Germinal center (tissue), 1 donor: ENCODE measurements at regions not wholly inside any gene's neighbourhood (a gene's known extent, or its start where the extent isn't known, plus 50 kb on each side); places are given as distances from the start of the nearest gene placed in this dataset.

Experiments used
- DNase-seq: peaks from one replicate; pipeline ENCODE4 v3.0.0; 2012; ENCODE audit warnings: mixed read lengths, low spot score

DNA sequence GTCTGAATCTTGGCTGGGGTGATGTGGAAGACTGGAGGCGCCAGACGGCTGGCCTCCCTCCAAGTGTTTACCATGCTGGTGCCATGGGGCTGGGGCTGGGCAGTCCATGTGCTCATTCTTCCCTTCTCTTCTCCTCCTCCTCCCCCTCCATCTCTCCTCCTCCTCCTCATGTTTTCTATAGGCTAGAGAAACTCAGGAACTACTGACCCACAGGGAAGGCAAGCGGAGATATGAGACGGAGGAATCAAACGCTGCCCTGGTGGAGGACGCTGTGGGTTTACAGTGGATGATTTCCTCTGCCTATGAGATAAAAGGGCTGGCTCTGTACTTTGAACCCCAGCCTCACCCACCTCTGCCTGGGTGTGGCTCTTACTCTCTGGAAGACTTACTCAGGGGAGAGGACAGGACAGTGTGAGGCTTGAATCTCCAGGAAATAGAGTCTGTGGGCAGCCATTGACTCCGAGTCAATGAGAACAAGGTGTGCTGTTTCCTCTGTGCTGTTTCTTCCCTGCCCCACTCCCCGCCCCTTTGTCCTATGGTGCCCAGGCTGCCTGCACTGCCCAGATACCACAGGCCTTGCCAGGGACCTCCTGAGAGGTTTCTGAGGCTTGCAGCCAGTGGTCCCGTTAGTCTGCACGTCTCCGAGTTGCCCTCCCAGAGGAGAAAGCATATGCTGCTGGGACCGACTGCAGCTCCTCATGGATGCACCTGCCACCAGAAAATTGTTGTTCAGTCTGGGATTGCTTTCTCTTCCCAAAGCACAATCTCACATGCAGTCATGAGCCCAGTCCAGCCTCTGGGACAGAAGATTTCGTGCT is 132.6 kb upstream of the ARHGAP5 start:
- DNase-seq = no peak

- peak; percentile 18 for DNase-seq
These were observed 132.0 kb upstream of the ARHGAP5 start for GRCh38 chr14:31945074-31945613.

DNA sequence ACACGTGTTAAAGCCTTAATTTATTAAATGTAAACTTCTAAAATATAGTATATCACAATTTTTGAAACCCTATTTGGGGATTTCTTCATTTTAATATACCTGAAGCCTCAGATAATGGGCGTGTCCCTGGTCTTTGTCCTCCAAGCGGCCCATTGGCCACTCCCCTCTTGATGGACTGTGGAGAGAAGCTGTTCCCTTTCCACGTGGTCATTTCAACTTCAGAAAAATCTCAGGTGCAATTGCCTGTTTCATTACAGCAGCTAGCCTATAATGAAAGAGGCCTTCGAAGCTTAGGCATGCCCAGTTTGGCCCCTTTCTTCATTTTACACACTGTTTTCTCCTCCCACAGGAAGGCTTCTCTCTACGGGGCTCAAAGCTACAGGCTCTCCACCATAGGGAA is 131.4 kb upstream of the ARHGAP5 start:
- no peak for DNase-seq

- DNase-seq = no peak
These were observed 130.0 kb upstream of the ARHGAP5 start for GRCh38 chr14:31947076-31947475.

GRCh38 chr14:31947680-31948595 is 129.2 kb upstream of the ARHGAP5 start:
- DNase-seq = no peak

DNA sequence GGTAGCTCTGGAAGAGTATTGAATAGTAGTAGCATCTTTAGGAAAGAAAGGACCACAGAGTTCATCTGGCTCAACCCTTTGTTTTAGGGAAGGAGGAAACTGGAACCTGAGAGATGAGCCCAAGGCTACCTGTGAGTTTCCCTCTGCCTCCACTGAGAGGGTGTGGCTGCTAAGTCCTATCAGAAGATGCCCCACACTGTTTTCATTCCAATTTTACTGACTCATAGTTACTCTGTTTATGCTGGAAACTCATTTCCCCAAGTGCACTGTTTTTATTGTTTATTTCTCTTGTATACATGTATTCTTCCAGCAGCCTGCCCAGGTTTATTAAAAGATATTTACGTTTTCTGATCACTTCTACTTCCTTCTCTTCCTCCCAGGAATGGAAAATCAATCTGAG is 127.4 kb upstream of the ARHGAP5 start:
- no peak for DNase-seq

GRCh38 chr14:31950331-31950730 is 126.8 kb upstream of the ARHGAP5 start:
- DNase-seq = no peak

DNA sequence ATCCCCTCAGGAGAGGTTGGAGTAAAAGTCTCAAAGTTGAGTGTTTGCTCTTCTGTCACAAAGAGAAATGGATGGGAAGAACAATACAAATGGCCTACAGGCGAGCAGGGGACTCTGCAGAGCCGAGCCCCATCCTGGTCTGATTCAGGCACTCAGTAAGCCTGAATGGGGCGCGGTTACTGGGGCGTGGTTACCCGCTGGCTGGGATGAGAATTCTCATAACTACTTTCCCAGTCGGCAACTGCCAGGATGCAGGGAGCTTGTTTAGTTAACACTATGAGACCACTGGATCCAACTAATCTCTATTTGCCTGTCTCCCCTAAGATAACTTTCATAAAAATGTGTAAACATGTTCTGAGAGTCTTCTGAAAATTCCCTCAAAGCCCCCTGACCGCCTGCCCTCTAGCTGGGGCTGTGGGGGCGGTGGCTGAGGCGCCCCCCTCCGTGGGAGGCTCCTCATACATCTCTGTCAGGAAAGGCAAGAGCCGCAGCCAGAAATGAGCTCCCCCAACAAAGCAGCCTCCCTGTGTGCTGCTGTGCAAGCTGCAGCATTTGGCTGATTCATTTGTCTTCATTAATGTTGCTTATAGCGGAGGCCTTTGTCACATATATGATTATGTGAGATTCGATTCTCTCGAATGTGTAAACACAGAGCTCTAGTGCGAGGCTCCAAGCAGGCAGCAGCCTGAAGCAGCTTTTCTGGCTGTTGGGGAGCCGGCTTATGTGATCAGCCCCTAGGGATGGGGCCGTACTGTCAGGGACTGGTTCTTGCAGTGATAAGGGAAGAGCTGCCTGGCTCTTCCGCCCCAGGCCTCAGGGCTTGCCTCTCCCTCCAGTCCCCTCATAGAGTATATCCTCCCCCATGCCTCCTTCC is 126.1 kb upstream of the ARHGAP5 start:
- DNase-seq = no peak

DNA sequence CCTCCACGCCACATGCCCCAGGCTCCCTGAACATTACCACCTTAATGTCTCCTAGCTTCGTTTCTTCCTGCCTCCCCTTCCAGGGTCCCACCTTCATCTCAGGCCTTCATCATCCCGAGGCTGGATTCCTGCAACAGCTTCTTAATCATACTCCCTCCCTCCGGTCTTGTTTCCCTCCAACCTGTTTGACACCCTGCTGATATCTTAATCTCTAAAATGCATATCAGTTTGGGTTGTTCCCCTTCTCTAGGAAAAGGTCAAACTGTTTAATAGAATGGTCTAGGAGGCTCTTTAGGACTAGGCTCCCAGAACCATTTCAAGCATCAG is 125.5 kb upstream of the ARHGAP5 start:
- no peak for DNase-seq

GRCh38 chr14:31952573-31952972 is 124.5 kb upstream of the ARHGAP5 start:
- DNase-seq = no peak

DNA sequence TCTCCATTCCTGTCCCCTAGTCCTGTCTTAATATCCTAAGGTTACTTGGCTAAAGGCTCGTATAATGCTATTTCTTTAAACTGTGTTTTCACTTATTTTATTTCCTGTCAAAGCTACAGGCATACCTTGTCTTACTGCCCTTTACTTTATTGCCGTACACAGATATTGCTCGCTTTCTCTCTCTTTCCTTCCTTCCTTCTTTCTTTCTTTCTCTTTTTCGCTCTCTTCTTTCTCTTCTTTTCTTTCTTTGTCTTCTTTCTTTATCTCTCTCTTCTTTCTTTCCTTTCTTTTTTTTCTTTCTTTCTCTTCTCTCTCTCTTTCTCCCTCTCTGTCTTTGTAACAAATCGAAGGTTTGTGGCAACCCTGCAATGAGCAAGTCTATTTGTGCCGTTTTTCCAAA is 123.9 kb upstream of the ARHGAP5 start:
- DNase-seq = no peak

DNA sequence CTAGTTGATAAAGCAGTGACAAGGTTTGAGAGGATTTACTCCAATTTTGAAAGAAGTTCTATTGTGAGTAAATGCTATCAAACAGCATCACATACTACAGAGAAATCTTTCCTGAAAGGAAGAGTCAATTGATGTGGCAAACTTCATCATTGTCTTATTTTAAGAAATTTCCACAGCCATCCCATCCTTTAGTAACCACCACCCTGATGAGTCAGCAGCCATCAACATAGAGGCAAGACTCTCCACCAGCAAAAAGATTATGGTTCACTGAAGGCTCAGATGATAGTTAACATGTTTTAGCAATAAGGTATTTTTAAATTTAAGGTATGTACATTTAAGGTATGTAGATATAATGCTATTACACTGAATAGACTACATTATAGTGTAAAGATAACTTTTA is 122.1 kb upstream of the ARHGAP5 start:
- no peak for DNase-seq

GRCh38 chr14:31955936-31956579 is 121.0 kb upstream of the ARHGAP5 start:
- DNase-seq = no peak

GRCh38 chr14:31957565-31957964 is 119.5 kb upstream of the ARHGAP5 start:
- DNase-seq = no peak

GRCh38 chr14:31960039-31960438 is 117.1 kb upstream of the ARHGAP5 start:
- DNase-seq = no peak

DNA sequence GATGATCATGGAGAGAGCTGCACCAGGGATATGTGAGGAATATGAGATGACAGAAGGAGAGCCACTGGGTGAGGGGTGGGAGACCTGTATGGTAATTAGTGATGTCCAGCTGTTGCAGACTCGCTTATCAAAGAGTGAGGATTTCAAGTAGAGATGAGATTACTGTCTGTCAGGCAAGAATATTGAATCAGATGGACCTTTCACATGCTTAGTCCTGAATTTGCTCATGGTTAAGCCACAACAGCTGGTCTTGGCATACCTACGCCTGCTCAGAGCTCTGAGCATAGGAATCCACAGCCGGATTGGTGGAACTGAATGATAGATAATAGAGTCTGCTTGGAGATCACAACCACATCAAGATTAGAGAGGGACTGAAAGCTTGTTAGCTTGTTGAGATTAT is 115.2 kb upstream of the ARHGAP5 start:
- no peak for DNase-seq

DNA sequence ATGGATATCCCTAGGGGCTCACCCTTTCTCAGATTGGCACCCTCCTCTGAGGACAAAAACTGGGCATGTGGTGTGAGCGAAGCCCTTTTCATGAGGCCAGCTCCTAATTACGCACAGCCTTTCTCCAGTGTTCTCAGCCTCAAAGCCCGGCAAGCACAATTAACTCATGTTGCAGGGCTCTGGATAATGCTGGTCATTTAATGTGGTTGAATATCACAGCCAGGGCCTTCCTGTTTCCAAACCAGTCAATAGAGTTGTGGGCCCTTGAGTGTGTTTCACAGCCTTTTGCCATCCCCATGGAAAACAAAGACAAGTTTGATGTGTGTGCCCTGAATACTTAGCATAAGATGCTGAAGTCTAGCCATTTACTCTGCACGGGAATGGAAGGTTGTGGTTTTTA is 114.2 kb upstream of the ARHGAP5 start:
- no peak for DNase-seq

GRCh38 chr14:31963587-31963986 is 113.5 kb upstream of the ARHGAP5 start:
- no peak for DNase-seq

DNA sequence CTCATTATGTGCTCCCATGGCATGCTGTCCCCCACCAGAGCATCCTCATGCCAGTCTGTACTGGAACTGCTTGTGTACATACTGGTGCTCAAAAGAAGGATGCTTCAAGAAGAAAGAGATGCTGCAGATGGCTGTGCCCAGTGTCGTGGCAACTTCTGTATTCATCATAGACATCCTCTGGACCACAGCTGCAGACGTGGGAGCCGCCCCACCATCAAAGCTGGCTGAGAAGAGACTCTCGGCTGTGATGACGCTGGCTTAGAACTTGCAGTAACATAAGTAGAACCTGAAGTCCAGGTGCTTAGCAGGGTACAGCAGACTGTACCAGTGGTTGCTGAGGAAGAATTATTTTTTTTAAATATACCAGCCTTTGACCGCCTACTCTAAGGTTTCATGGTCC is 112.6 kb upstream of the ARHGAP5 start:
- no peak for DNase-seq

DNA sequence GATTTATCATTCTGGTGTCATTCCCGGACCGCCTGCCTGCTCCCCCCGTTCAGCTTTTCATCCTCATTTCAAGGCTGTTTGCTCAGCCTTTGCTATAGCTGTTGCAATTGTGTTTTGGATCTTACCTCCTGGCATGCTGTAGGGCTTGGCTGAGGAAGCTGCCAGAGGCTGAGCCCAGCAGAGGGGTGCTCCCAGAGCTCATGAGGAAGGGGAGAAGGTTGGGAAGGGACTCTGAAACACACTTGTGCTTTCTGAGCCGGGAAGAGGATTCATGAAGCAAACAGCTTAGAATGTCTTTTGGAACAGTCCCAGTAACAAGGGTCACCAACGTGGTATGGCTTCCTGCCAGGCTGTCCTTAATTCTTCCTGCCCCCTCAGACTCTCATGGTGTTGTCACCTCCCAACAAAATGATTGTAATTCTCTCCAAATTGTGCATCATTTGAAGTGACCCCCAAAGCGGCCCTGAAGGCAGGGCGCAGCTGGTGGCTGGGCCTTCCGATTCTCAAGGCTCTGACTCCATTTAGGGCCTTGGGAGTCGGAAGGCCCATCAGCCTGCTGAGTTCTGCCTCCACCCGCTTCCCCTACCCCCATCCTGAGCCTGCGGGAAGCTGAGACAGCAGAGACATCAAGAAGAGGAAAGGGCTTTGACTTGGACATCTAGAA is 111.9 kb upstream of the ARHGAP5 start:
- DNase-seq = no peak
